ENCODE measurements at regions not wholly inside any gene's neighbourhood (a gene's known extent, or its start where the extent isn't known, plus 50 kb on each side); places are given as distances from the start of the nearest gene placed in this dataset.

GRCh38 chr2:65867446-65867845 is 435.0 kb upstream of the SPRED2 start:
- Mint-ChIP-seq H3K4me1 (ENCODE audit: low read depth, unreplicated experiment) (no peaks in the 10 kb centered on the region), H3K36me3 (ENCODE audit: low read depth, unreplicated experiment) (no peaks in the 10 kb centered on the region), H3K27me3 (ENCODE audit: low read depth, unreplicated experiment) (peaks cover 3% of the 10 kb centered on the region), H3K27ac (ENCODE audit: unreplicated experiment) (no peak overlapping the region), H3K9me3 (ENCODE audit: unreplicated experiment) (peaks cover 2% of the 10 kb centered on the region), H3K4me3 (ENCODE audit: unreplicated experiment) (no peak overlapping the region)
- Histone ChIP-seq H3K27ac (ENCODE audit: low read depth, low read length) (no peak overlapping the region), H3K4me1 (ENCODE audit: insufficient read depth, low read length) (no peaks in the 10 kb centered on the region), H4K20me1 (ENCODE audit: insufficient read depth, low read length) (no peaks in the 10 kb centered on the region), H3K4me3 (ENCODE audit: insufficient read depth, low read depth, low read length) (no peak overlapping the region), H3K36me3 (ENCODE audit: insufficient read depth, low read length) (no peaks in the 10 kb centered on the region), H3K79me2 (ENCODE audit: insufficient read depth, low read length) (no peaks in the 10 kb centered on the region), H2AFZ (ENCODE audit: low read depth, low read length) (no peak overlapping the region), H3K4me2 (ENCODE audit: low read length) (no peak overlapping the region), H3K9me3 (ENCODE audit: insufficient read depth, low read depth, low read length) (no peaks in the 10 kb centered on the region), H3K9ac (ENCODE audit: low read length) (no peak overlapping the region), H3K27me3 (ENCODE audit: insufficient read depth, low read length) (no peaks in the 10 kb centered on the region)
- DNase-seq (ENCODE audit: low read depth) (no peak), FAIRE-seq (no peak)
- no peak for TF ChIP-seq EZH2 (IDR thresholded peaks at IDR 0.05; ENCODE audit: insufficient read depth, low read length)
- no peak for TF ChIP-seq CTCF (IDR thresholded peaks at IDR 0.05; ENCODE audit: insufficient read depth, low read depth, low read length)

GRCh38 chr2:65866148-65866547 is 433.7 kb upstream of the SPRED2 start:
- H2AFZ ChIP-seq (ENCODE audit: low read depth, low read length), result no peak overlapping the region
- H3K27me3 ChIP-seq (ENCODE audit: insufficient read depth, low read length), result no peaks in the 10 kb centered on the region
- H3K79me2 ChIP-seq (ENCODE audit: insufficient read depth, low read length), result no peaks in the 10 kb centered on the region
- H3K4me1 ChIP-seq (ENCODE audit: insufficient read depth, low read length), result no peaks in the 10 kb centered on the region
- H3K4me1 Mint-ChIP-seq (ENCODE audit: low read depth, unreplicated experiment), result no peaks in the 10 kb centered on the region
- H4K20me1 ChIP-seq (ENCODE audit: insufficient read depth, low read length), result no peaks in the 10 kb centered on the region
- no peak overlapping the region for H3K27ac ChIP-seq (ENCODE audit: low read depth, low read length)
- FAIRE-seq (no peak), DNase-seq (ENCODE audit: low read depth) (no peak)
- TF ChIP-seq EZH2 (IDR thresholded peaks at IDR 0.05; ENCODE audit: insufficient read depth, low read length), result no peak
- no peak for TF ChIP-seq CTCF (IDR thresholded peaks at IDR 0.05; ENCODE audit: insufficient read depth, low read depth, low read length)
- H3K9ac ChIP-seq (ENCODE audit: low read length), result no peak overlapping the region
- no peak overlapping the region for H3K4me3 Mint-ChIP-seq (ENCODE audit: unreplicated experiment)
- H3K9me3 ChIP-seq (ENCODE audit: insufficient read depth, low read depth, low read length), result no peaks in the 10 kb centered on the region
- H3K4me3 ChIP-seq (ENCODE audit: insufficient read depth, low read depth, low read length), result no peak overlapping the region
- H3K36me3 Mint-ChIP-seq (ENCODE audit: low read depth, unreplicated experiment), result no peaks in the 10 kb centered on the region
- H3K36me3 ChIP-seq (ENCODE audit: insufficient read depth, low read length), result no peaks in the 10 kb centered on the region
- peaks cover 3% of the 10 kb centered on the region for H3K27me3 Mint-ChIP-seq (ENCODE audit: low read depth, unreplicated experiment)
- no peak overlapping the region for H3K4me2 ChIP-seq (ENCODE audit: low read length)
- H3K9me3 Mint-ChIP-seq (ENCODE audit: unreplicated experiment), result peaks cover 2% of the 10 kb centered on the region
- H3K27ac Mint-ChIP-seq (ENCODE audit: unreplicated experiment), result no peak overlapping the region

- TF ChIP-seq EZH2 (IDR thresholded peaks at IDR 0.05; ENCODE audit: insufficient read depth, low read length) (no peak), CTCF (IDR thresholded peaks at IDR 0.05; ENCODE audit: insufficient read depth, low read depth, low read length) (no peak)
These were observed 432.2 kb upstream of the SPRED2 start for GRCh38 chr2:65864619-65865018.

More at GRCh38 chr2:65864619-65865018, 432.2 kb upstream of the SPRED2 start:
- FAIRE-seq (no peak), DNase-seq (ENCODE audit: low read depth) (no peak)
- Mint-ChIP-seq H3K9me3 (ENCODE audit: unreplicated experiment) (peaks cover 2% of the 10 kb centered on the region), H3K36me3 (ENCODE audit: low read depth, unreplicated experiment) (no peaks in the 10 kb centered on the region), H3K27me3 (ENCODE audit: low read depth, unreplicated experiment) (peaks cover 8% of the 10 kb centered on the region), H3K27ac (ENCODE audit: unreplicated experiment) (no peak overlapping the region), H3K4me1 (ENCODE audit: low read depth, unreplicated experiment) (no peaks in the 10 kb centered on the region), H3K4me3 (ENCODE audit: unreplicated experiment) (no peak overlapping the region)
- H3K27ac ChIP-seq (ENCODE audit: low read depth, low read length), result no peak overlapping the region
- H2AFZ ChIP-seq (ENCODE audit: low read depth, low read length), result no peak overlapping the region
- no peaks in the 10 kb centered on the region for H3K36me3 ChIP-seq (ENCODE audit: insufficient read depth, low read length)
- no peak overlapping the region for H3K4me3 ChIP-seq (ENCODE audit: insufficient read depth, low read depth, low read length)
- no peak overlapping the region for H3K9ac ChIP-seq (ENCODE audit: low read length)
- no peaks in the 10 kb centered on the region for H3K9me3 ChIP-seq (ENCODE audit: insufficient read depth, low read depth, low read length)
- H4K20me1 ChIP-seq (ENCODE audit: insufficient read depth, low read length), result no peaks in the 10 kb centered on the region
- H3K4me2 ChIP-seq (ENCODE audit: low read length), result no peak overlapping the region
- H3K27me3 ChIP-seq (ENCODE audit: insufficient read depth, low read length), result no peaks in the 10 kb centered on the region
- no peaks in the 10 kb centered on the region for H3K4me1 ChIP-seq (ENCODE audit: insufficient read depth, low read length)
- H3K79me2 ChIP-seq (ENCODE audit: insufficient read depth, low read length), result no peaks in the 10 kb centered on the region
